Transverse colon (tissue), 4 donors: ENCODE measurements at regions not wholly inside any gene's neighbourhood (a gene's known extent, or its start where the extent isn't known, plus 50 kb on each side); places are given as distances from the start of the nearest gene placed in this dataset.

Experiments used
- EP300 ChIP-seq: sonication (generic); formaldehyde crosslinking; IDR thresholded peaks from one replicate; pipeline ENCODE4 v1.6.1; 2017; ENCODE audit warnings: antibody characterized with exemption, low read depth
- POLR2A ChIP-seq: fragments of 450-650 bp; IDR thresholded peaks from one replicate; pipeline ENCODE4 v1.6.1; 2016; ENCODE audit warnings: antibody characterized with exemption, mild to moderate bottlenecking, moderate library complexity
- POLR2AphosphoS5 ChIP-seq, 3 donors: sonication (generic); formaldehyde crosslinking; IDR thresholded peaks; one replicate each; pipeline ENCODE4 v1.6.1; 2016; ENCODE audit warnings: antibody characterized with exemption in 3 of 3
- TF ChIP-seq, protein P1 (sequence below), 5 experiments: fragments of 200-600 bp in 3 of 5; fragments of 450-650 bp in 2 of 5; sonication (generic) in 3 of 5; IDR thresholded peaks; 1 replicate in 2 of 5; 2 replicates in 3 of 5; pipeline ENCODE4 v1.5.1; 2016 to 2017; ENCODE audit warnings: antibody characterized with exemption in 5 of 5, inconsistent platforms in 3 of 5, mild to moderate bottlenecking in 2 of 5, moderate library complexity in 1 of 5

DNA sequence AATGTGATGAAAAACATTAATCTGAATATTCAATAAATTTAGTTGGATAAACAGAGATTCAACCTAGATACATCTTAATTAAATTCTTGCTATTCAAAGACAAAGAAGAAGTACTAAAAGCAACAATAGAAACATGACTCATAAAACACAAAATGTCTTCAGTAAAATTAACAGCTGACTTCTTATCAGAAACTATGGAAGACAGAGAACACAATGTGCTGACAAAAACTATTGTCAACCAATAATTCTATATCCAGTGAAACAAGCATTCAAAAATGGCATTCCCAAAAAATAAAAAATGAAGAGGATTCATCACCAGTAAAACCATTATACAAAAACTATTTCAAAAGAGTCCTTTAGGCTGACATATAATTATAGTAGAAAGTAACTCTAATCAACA is 400.5 kb upstream of the SORCS1 start:
- TF ChIP-seq POLR2A (no peak), EP300 (no peak), POLR2AphosphoS5 (IDR thresholded peaks at IDR 0.05) (no peak)
- TF ChIP-seq, protein P1, sequence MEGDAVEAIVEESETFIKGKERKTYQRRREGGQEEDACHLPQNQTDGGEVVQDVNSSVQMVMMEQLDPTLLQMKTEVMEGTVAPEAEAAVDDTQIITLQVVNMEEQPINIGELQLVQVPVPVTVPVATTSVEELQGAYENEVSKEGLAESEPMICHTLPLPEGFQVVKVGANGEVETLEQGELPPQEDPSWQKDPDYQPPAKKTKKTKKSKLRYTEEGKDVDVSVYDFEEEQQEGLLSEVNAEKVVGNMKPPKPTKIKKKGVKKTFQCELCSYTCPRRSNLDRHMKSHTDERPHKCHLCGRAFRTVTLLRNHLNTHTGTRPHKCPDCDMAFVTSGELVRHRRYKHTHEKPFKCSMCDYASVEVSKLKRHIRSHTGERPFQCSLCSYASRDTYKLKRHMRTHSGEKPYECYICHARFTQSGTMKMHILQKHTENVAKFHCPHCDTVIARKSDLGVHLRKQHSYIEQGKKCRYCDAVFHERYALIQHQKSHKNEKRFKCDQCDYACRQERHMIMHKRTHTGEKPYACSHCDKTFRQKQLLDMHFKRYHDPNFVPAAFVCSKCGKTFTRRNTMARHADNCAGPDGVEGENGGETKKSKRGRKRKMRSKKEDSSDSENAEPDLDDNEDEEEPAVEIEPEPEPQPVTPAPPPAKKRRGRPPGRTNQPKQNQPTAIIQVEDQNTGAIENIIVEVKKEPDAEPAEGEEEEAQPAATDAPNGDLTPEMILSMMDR (IDR thresholded peaks at IDR 0.05): no peak
